Lower leg skin (tissue), 3 donors: ENCODE measurements at regions not wholly inside any gene's neighbourhood (a gene's known extent, or its start where the extent isn't known, plus 50 kb on each side); places are given as distances from the start of the nearest gene placed in this dataset.

ENCODE experiments used
- POLR2A ChIP-seq, 2 donors: fragments of 450-650 bp; IDR thresholded peaks; one replicate each; pipeline ENCODE4 v1.6.1; 2016 to 2017; ENCODE audit warnings: antibody characterized with exemption in 2 of 2, mild to moderate bottlenecking in 1 of 2, moderate library complexity in 1 of 2
- TF ChIP-seq, protein P1 (sequence below), 3 donors: fragments of 450-650 bp; IDR thresholded peaks; one replicate each; pipeline ENCODE4 v1.5.1; 2016; ENCODE audit warnings: antibody characterized with exemption in 3 of 3, mild to moderate bottlenecking in 3 of 3, moderate library complexity in 2 of 3

GRCh38 chr13:85632526-85633195, 166.6 kb downstream of the SLITRK6 start:
- TF ChIP-seq, protein P1, sequence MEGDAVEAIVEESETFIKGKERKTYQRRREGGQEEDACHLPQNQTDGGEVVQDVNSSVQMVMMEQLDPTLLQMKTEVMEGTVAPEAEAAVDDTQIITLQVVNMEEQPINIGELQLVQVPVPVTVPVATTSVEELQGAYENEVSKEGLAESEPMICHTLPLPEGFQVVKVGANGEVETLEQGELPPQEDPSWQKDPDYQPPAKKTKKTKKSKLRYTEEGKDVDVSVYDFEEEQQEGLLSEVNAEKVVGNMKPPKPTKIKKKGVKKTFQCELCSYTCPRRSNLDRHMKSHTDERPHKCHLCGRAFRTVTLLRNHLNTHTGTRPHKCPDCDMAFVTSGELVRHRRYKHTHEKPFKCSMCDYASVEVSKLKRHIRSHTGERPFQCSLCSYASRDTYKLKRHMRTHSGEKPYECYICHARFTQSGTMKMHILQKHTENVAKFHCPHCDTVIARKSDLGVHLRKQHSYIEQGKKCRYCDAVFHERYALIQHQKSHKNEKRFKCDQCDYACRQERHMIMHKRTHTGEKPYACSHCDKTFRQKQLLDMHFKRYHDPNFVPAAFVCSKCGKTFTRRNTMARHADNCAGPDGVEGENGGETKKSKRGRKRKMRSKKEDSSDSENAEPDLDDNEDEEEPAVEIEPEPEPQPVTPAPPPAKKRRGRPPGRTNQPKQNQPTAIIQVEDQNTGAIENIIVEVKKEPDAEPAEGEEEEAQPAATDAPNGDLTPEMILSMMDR (IDR thresholded peaks at IDR 0.05): no peak
- TF ChIP-seq POLR2A (IDR thresholded peaks at IDR 0.05): no peak
